Sigmoid colon (tissue), 4 donors: ENCODE measurements at regions not wholly inside any gene's neighbourhood (a gene's known extent, or its start where the extent isn't known, plus 50 kb on each side); places are given as distances from the start of the nearest gene placed in this dataset.

Experiments used
- POLR2AphosphoS5 ChIP-seq, 4 donors: sonication (generic); formaldehyde crosslinking; IDR thresholded peaks; one replicate each; pipeline ENCODE4 v1.6.1; 2017; ENCODE audit warnings: antibody characterized with exemption in 4 of 4
- TF ChIP-seq, protein P1 (sequence below), 4 experiments: fragments of 450-650 bp in 3 of 4; fragments of 200-600 bp in 1 of 4; IDR thresholded peaks; one replicate each; pipeline ENCODE4 v1.5.1; 2016 to 2019; ENCODE audit warnings: antibody characterized with exemption in 4 of 4, mild to moderate bottlenecking in 3 of 4, moderate library complexity in 2 of 4

GRCh38 chr12:77179515-77179914, 114.1 kb upstream of the E2F7 start:
- TF ChIP-seq POLR2AphosphoS5 (IDR thresholded peaks at IDR 0.05) = no peak
- TF ChIP-seq, protein P1, sequence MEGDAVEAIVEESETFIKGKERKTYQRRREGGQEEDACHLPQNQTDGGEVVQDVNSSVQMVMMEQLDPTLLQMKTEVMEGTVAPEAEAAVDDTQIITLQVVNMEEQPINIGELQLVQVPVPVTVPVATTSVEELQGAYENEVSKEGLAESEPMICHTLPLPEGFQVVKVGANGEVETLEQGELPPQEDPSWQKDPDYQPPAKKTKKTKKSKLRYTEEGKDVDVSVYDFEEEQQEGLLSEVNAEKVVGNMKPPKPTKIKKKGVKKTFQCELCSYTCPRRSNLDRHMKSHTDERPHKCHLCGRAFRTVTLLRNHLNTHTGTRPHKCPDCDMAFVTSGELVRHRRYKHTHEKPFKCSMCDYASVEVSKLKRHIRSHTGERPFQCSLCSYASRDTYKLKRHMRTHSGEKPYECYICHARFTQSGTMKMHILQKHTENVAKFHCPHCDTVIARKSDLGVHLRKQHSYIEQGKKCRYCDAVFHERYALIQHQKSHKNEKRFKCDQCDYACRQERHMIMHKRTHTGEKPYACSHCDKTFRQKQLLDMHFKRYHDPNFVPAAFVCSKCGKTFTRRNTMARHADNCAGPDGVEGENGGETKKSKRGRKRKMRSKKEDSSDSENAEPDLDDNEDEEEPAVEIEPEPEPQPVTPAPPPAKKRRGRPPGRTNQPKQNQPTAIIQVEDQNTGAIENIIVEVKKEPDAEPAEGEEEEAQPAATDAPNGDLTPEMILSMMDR (IDR thresholded peaks at IDR 0.05) = no peak
